A673 (cell line): ENCODE measurements at regions not wholly inside any gene's neighbourhood (a gene's known extent, or its start where the extent isn't known, plus 50 kb on each side); places are given as distances from the start of the nearest gene placed in this dataset.

Source experiments
- CTCF ChIP-seq: fragments of 300-800, 200-600 bp; sonication (generic); conservative IDR thresholded peaks from 2 replicates; pipeline ENCODE4 v1.5.1; 2017; ENCODE audit warnings: low read depth, mild to moderate bottlenecking, antibody characterized with exemption, low read length, moderate library complexity, mixed read lengths
- EZH2 ChIP-seq: fragments of 200-600 bp; sonication (generic); IDR thresholded peaks from 2 replicates; pipeline ENCODE4 v1.6.1; 2017; ENCODE audit warnings: borderline replicate concordance, low read depth, mild to moderate bottlenecking, mixed read lengths, antibody characterized with exemption, low read length; ENCODE audit not compliant: poor library complexity, severe bottlenecking

DNA sequence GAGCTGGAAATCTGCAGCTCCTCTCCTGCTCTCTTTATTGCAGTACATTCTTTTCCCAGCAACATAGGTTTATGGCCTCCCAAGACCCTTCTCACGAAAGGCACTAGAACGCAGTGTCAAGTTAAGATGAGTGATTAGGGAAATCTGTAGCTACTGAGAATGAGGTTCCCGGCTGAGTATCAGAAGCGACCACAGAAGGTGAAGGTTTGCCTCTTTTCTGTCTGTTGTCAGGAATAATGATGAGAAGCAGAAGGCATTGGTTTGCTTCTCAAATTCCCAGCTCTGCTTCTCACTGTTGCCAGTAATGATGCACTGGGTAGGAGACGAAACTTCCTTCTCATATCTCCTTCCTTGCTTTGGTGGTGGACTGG, 128.4 kb downstream of the NTMT2 start:
- TF ChIP-seq CTCF (no peak), EZH2 (no peak)
